ENCODE measurements at regions not wholly inside any gene's neighbourhood (a gene's known extent, or its start where the extent isn't known, plus 50 kb on each side); places are given as distances from the start of the nearest gene placed in this dataset.

DNA sequence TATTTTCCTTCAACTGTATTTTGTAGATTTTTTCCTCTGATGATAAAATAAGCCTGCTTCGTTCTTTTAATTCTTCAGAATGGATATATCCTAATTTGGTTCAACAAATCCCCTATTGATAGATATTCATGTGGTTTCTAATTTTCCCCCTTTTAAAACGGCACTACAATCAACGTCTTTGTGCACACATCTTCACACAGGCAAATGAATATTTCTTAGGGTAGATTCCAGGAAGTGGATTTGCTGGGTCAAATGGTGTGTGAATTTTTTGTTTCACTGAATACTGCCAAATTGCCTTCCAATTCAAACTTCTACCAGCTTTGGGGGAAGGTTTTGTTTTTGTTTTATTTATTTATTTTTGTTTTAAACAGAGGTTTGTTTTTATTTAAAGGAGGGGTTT, 287.2 kb downstream of the FOXO1 start:
- RAD21 ChIA-PET (ENCODE audit: unreplicated experiment): no interaction called here
- in situ Hi-C loops (cut with MboI) (no loop called here), intact Hi-C loops (cut with micrococcal nuclease; ENCODE audit: unreplicated experiment) (no loop called here)
- H3K4me1 ChIP-seq (ENCODE audit: control insufficient read depth, insufficient read depth, low read length): no peaks in the 10 kb centered on the region; the same call in 1 of the 2 replicates
- TF ChIP-seq STAT1 (conservative IDR thresholded peaks at IDR 0.05): no peak
- TF ChIP-seq, protein P1, sequence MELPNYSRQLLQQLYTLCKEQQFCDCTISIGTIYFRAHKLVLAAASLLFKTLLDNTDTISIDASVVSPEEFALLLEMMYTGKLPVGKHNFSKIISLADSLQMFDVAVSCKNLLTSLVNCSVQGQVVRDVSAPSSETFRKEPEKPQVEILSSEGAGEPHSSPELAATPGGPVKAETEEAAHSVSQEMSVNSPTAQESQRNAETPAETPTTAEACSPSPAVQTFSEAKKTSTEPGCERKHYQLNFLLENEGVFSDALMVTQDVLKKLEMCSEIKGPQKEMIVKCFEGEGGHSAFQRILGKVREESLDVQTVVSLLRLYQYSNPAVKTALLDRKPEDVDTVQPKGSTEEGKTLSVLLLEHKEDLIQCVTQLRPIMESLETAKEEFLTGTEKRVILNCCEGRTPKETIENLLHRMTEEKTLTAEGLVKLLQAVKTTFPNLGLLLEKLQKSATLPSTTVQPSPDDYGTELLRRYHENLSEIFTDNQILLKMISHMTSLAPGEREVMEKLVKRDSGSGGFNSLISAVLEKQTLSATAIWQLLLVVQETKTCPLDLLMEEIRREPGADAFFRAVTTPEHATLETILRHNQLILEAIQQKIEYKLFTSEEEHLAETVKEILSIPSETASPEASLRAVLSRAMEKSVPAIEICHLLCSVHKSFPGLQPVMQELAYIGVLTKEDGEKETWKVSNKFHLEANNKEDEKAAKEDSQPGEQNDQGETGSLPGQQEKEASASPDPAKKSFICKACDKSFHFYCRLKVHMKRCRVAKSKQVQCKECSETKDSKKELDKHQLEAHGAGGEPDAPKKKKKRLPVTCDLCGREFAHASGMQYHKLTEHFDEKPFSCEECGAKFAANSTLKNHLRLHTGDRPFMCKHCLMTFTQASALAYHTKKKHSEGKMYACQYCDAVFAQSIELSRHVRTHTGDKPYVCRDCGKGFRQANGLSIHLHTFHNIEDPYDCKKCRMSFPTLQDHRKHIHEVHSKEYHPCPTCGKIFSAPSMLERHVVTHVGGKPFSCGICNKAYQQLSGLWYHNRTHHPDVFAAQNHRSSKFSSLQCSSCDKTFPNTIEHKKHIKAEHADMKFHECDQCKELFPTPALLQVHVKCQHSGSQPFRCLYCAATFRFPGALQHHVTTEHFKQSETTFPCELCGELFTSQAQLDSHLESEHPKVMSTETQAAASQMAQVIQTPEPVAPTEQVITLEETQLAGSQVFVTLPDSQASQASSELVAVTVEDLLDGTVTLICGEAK (IDR thresholded peaks at IDR 0.05; ENCODE audit: borderline replicate concordance): no peak
- TF ChIP-seq, protein P2, sequence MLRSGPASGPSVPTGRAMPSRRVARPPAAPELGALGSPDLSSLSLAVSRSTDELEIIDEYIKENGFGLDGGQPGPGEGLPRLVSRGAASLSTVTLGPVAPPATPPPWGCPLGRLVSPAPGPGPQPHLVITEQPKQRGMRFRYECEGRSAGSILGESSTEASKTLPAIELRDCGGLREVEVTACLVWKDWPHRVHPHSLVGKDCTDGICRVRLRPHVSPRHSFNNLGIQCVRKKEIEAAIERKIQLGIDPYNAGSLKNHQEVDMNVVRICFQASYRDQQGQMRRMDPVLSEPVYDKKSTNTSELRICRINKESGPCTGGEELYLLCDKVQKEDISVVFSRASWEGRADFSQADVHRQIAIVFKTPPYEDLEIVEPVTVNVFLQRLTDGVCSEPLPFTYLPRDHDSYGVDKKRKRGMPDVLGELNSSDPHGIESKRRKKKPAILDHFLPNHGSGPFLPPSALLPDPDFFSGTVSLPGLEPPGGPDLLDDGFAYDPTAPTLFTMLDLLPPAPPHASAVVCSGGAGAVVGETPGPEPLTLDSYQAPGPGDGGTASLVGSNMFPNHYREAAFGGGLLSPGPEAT (IDR thresholded peaks at IDR 0.05; ENCODE audit: low read depth): no peak
- no peak for TF ChIP-seq SRF (IDR thresholded peaks at IDR 0.05; ENCODE audit: low read depth in 2 of 2, low read length in 2 of 2)
- no peak for TF ChIP-seq HDGF (IDR thresholded peaks at IDR 0.05)
- TF ChIP-seq, protein P3, sequence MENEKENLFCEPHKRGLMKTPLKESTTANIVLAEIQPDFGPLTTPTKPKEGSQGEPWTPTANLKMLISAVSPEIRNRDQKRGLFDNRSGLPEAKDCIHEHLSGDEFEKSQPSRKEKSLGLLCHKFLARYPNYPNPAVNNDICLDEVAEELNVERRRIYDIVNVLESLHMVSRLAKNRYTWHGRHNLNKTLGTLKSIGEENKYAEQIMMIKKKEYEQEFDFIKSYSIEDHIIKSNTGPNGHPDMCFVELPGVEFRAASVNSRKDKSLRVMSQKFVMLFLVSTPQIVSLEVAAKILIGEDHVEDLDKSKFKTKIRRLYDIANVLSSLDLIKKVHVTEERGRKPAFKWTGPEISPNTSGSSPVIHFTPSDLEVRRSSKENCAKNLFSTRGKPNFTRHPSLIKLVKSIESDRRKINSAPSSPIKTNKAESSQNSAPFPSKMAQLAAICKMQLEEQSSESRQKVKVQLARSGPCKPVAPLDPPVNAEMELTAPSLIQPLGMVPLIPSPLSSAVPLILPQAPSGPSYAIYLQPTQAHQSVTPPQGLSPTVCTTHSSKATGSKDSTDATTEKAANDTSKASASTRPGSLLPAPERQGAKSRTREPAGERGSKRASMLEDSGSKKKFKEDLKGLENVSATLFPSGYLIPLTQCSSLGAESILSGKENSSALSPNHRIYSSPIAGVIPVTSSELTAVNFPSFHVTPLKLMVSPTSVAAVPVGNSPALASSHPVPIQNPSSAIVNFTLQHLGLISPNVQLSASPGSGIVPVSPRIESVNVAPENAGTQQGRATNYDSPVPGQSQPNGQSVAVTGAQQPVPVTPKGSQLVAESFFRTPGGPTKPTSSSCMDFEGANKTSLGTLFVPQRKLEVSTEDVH (IDR thresholded peaks at IDR 0.05; ENCODE audit: low read depth, partially characterized antibody): no peak
- no peak for TF ChIP-seq ZNF217 (IDR thresholded peaks at IDR 0.05)
- 15% methylated on average over 3 of the region's 3 CpGs for WGBS (ENCODE audit: insufficient coverage, insufficient replicate concordance, low lambda C conversion rate, missing lambda C conversion rate)
- H3K9ac ChIP-seq (ENCODE audit: control insufficient read depth, insufficient read depth, low read length): no peak overlapping the region
- POLR2A ChIA-PET: no interaction called here
- H3K27me3 ChIP-seq (replicated peaks in 1 of 2; ENCODE audit: control insufficient read depth in 2 of 2, insufficient read depth in 2 of 2, low read length in 1 of 2): no peaks in the 10 kb centered on the region
- H3K79me2 ChIP-seq (ENCODE audit: control insufficient read depth, insufficient read depth, low read length): no peaks in the 10 kb centered on the region
- no peak overlapping the region for H2AFZ ChIP-seq (ENCODE audit: control insufficient read depth, low read depth, low read length)
- H3K9me3 ChIP-seq (replicated peaks; ENCODE audit: control insufficient read depth, insufficient read depth, low read length): peaks cover 2% of the 10 kb centered on the region; the same call in 1 of the 3 replicates
- no peak overlapping the region for H3K4me3 ChIP-seq
- SMC1A ChIA-PET (ENCODE audit: uncharacterized antibody, unreplicated experiment): no interaction called here
- H4K20me1 ChIP-seq (ENCODE audit: control insufficient read depth, insufficient read depth): no peaks in the 10 kb centered on the region
- no peak for ATAC-seq
- CTCF ChIA-PET: no interaction called here
- no peak overlapping the region for H3K27ac ChIP-seq (ENCODE audit: control insufficient read depth, insufficient read depth)
- no peak for FAIRE-seq
- BruUV-seq (replicated peaks): no TSS peak
- no peak overlapping the region for H3K4me2 ChIP-seq (ENCODE audit: control insufficient read depth, insufficient read depth)
- no peaks in the 10 kb centered on the region for H3K36me3 ChIP-seq (ENCODE audit: control insufficient read depth in 2 of 2, insufficient read depth in 2 of 2, low read length in 1 of 2)
- no peak for DNase-seq (ENCODE audit: low read depth, low spot score)
